ENCODE measurements at regions not wholly inside any gene's neighbourhood (a gene's known extent, or its start where the extent isn't known, plus 50 kb on each side); places are given as distances from the start of the nearest gene placed in this dataset.

DNA sequence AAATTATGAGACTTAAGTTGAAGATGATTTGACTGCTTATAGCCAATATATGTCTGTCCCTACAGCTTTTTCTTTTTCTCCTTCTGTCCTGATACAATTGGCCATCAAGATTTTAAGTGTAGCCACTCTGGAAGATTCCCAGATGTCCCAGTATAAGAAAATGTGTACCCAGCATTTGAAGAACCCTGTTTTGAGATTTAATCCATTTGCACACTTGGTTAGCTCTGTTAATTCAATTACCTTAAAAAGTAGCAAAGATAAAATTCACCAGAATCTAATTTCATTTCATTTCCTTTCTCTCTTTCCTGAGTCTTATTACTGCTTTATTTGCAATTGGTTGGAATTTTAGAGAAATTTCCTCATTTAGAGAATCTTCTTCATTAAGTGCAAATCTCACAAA is 81.4 kb downstream of the DDIT4L start:
- TF ChIP-seq, protein P1, sequence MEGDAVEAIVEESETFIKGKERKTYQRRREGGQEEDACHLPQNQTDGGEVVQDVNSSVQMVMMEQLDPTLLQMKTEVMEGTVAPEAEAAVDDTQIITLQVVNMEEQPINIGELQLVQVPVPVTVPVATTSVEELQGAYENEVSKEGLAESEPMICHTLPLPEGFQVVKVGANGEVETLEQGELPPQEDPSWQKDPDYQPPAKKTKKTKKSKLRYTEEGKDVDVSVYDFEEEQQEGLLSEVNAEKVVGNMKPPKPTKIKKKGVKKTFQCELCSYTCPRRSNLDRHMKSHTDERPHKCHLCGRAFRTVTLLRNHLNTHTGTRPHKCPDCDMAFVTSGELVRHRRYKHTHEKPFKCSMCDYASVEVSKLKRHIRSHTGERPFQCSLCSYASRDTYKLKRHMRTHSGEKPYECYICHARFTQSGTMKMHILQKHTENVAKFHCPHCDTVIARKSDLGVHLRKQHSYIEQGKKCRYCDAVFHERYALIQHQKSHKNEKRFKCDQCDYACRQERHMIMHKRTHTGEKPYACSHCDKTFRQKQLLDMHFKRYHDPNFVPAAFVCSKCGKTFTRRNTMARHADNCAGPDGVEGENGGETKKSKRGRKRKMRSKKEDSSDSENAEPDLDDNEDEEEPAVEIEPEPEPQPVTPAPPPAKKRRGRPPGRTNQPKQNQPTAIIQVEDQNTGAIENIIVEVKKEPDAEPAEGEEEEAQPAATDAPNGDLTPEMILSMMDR (IDR thresholded peaks at IDR 0.05) = no peak
- TF ChIP-seq POLR2A (IDR thresholded peaks at IDR 0.05; ENCODE audit: low read depth) = no peak
